Cardiac muscle cell (in vitro differentiated cells and primary cell): ENCODE measurements at regions not wholly inside any gene's neighbourhood (a gene's known extent, or its start where the extent isn't known, plus 50 kb on each side); places are given as distances from the start of the nearest gene placed in this dataset.
A peak's percentile ranks its signal among the peaks of the same experiment; 100 is the strongest.

ENCODE experiments used
- DNase-seq, 2 donors: peaks; one replicate each; pipeline versions ENCODE4 v3.0.0 to v3.0.0-alpha.2; 2010 to 2017; ENCODE audit warnings: low read depth in 1 of 2, low spot score in 1 of 2
- H3K27ac ChIP-seq: fragments of 200-600 bp; sonication (generic); 2 replicates; pipeline ENCODE4 v1.5.1; 2016
- H3K27me3 ChIP-seq: fragments of 200-600 bp; sonication (generic); 2 replicates; pipeline ENCODE4 v1.6.0; 2016; ENCODE audit warnings: control low read depth
- H3K36me3 ChIP-seq: fragments of 200-600 bp; sonication (generic); 2 replicates; pipeline ENCODE4 v1.5.1; 2016; ENCODE audit warnings: control low read depth
- H3K4me1 ChIP-seq: fragments of 200-600 bp; sonication (generic); 2 replicates; pipeline ENCODE4 v1.8.1; 2017; ENCODE audit warnings: low read depth, mild to moderate bottlenecking, mixed run types
- H3K4me3 ChIP-seq: fragments of 200-600 bp; sonication (generic); 2 replicates; pipeline ENCODE4 v1.5.1; 2016; ENCODE audit warnings: mild to moderate bottlenecking
- H3K9me3 ChIP-seq: fragments of 200-600 bp; sonication (generic); 2 replicates; pipeline ENCODE4 v1.5.1; 2017; ENCODE audit warnings: low read depth, mild to moderate bottlenecking, control low read depth
- CTCF ChIP-seq: IDR thresholded peaks from 2 replicates; pipeline ENCODE4 v1.5.1; 2012; ENCODE audit warnings: low read depth, mild to moderate bottlenecking, low read length

DNA sequence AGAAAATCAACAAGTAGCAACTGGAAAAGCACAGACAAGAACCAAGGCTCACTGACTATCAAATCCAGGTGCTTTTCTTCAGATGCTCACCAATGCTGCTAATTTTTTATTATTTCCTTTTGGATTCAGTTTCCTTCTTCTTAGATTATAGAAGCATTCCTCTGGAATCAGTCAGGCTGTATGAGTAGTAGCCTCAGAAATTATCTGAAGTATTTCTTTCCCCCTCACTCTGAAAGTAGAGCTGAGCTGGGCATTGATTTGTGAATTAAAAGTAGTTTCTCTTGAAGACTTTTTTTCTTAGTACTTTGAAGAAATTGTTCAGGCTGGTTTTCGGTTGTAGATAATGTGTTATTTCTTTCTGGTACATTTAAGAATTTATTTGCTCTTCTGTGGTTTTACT lies 273.7 kb downstream of the NOL4 start:
- no peak overlapping the region for H3K27ac ChIP-seq
- no peaks in the 10 kb centered on the region for H3K27me3 ChIP-seq
- TF ChIP-seq CTCF = no peak
- H3K9me3 ChIP-seq = no peaks in the 10 kb centered on the region
- no peaks in the 10 kb centered on the region for H3K36me3 ChIP-seq
- DNase-seq = no peak
- H3K4me3 ChIP-seq = no peak overlapping the region
- no peaks in the 10 kb centered on the region for H3K4me1 ChIP-seq

- TF ChIP-seq CTCF = no peak
- no peak for DNase-seq
- H3K27ac ChIP-seq = no peak overlapping the region
- no peaks in the 10 kb centered on the region for H3K27me3 ChIP-seq
- no peaks in the 10 kb centered on the region for H3K36me3 ChIP-seq
- H3K4me3 ChIP-seq = no peak overlapping the region
- no peaks in the 10 kb centered on the region for H3K4me1 ChIP-seq
- H3K9me3 ChIP-seq = no peaks in the 10 kb centered on the region
Measured at GRCh38 chr18:33946336-33946735, 278.4 kb downstream of the NOL4 start.

DNA sequence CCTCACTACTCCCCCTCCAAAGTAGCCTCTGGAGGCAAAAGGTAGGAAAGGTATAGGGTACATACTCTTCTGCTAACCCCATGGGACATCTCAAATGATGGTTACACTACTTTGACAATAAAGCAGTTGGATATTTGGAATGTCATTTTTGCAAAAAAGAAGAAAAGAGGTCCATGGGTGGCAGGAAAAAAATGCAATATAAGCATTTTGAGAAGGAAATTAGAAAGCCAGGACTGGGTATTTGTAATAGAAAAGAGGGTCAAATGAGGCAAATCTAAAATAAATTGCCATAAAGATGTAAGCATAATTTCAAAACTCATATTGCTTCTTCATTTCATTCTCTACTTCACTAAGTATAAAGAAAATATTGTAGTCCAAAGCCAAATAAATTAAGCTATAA lies 280.2 kb downstream of the NOL4 start:
- H3K4me1 ChIP-seq = no peaks in the 10 kb centered on the region
- no peaks in the 10 kb centered on the region for H3K27me3 ChIP-seq
- no peak overlapping the region for H3K4me3 ChIP-seq
- H3K9me3 ChIP-seq = no peaks in the 10 kb centered on the region
- DNase-seq = no peak
- H3K27ac ChIP-seq = no peak overlapping the region
- no peak for TF ChIP-seq CTCF
- no peaks in the 10 kb centered on the region for H3K36me3 ChIP-seq

DNA sequence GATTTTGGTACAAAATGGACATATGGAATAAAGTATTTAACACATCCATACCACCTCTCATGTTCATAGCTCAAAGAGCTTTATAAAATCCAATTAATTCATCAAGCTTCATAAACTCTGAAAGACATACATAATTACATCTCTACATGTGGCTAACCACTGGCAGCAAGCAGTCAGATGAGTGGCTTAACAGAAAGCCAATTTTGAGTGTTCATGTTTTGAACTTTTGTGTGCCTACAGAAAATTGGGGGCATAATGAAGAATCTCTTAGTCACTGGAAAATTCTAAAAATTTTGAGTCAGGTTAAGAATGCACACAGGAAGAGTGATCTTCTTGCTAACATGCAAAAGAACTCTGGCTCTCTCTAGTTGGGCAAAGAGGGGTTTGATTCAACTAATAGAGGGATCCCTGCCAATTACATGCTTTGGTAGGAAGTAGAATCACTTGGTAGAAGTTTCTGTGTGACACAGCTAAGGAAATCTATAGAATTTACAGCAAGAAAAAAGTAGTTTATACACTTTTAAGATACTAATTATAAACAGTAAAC lies 287.4 kb downstream of the NOL4 start:
- Histone ChIP-seq H3K27me3 (no peaks in the 10 kb centered on the region), H3K36me3 (no peaks in the 10 kb centered on the region), H3K4me1 (no peaks in the 10 kb centered on the region), H3K9me3 (no peaks in the 10 kb centered on the region), H3K4me3 (no peak overlapping the region), H3K27ac (no peak overlapping the region)
- TF ChIP-seq CTCF = no peak
- no peak for DNase-seq

DNA sequence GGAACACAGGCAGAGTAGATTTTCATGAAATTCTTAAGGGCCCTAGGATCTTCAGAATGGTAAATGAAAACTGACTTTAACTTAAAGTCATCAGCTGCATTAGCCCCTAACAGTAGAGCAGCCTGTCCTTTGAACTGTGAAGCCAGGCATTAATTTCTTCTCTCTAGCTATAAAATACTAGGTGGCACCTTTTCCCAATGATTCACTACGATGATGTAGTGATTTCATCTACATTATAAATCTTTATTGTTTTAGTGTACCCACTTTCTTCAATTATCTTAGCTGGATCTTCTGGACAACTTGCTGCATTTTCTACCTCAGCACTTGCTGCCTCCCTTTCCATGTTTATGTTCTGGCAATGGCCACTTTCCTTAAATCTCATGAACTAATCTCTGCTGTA lies 290.5 kb downstream of the NOL4 start:
- H3K27ac ChIP-seq = no peak overlapping the region
- DNase-seq = no peak
- H3K36me3 ChIP-seq = no peaks in the 10 kb centered on the region
- H3K4me1 ChIP-seq = no peaks in the 10 kb centered on the region
- no peak for TF ChIP-seq CTCF
- no peaks in the 10 kb centered on the region for H3K9me3 ChIP-seq
- H3K27me3 ChIP-seq = no peaks in the 10 kb centered on the region
- no peak overlapping the region for H3K4me3 ChIP-seq

DNA sequence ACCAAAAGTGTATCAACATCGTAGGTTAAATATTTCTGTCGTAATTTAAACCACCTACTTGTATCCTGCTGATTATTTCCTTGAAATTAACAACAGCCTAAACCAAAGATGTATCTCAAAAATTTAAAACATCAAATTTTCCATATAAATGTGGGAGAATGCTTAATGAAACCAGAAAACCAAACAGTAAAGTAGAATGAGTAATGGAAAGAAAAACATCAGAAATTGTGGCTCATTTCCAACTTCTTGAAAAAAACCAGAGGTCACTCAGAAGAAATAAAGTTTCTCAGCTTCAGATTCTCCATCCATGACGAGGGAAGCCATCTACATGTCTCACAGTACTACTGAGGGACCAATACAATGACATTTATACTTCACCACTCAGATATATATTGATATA lies 296.5 kb downstream of the NOL4 start:
- Histone ChIP-seq H3K27ac (no peak overlapping the region), H3K4me3 (no peak overlapping the region), H3K4me1 (no peaks in the 10 kb centered on the region), H3K27me3 (no peaks in the 10 kb centered on the region), H3K9me3 (no peaks in the 10 kb centered on the region), H3K36me3 (no peaks in the 10 kb centered on the region)
- no peak for TF ChIP-seq CTCF
- peak in 1 of 2 donors; percentile 7 for DNase-seq
